Type B pancreatic cell (in vitro differentiated cells): ENCODE measurements at regions not wholly inside any gene's neighbourhood (a gene's known extent, or its start where the extent isn't known, plus 50 kb on each side); places are given as distances from the start of the nearest gene placed in this dataset.

Experiments used
- DNase-seq: peaks from one replicate; pipeline ENCODE4 v3.0.0; 2021; ENCODE audit warnings: mixed read lengths; ENCODE audit not compliant: unreplicated experiment; ENCODE audit errors: extremely low spot score
- H3K27ac Mint-ChIP-seq: 2 replicates; pipeline ENCODE4 v1.8.0; 2021; ENCODE audit warnings: mild to moderate bottlenecking, mixed read lengths
- H3K27me3 Mint-ChIP-seq: 2 replicates; pipeline ENCODE4 v1.8.0; 2021; ENCODE audit warnings: mixed read lengths
- H3K36me3 Mint-ChIP-seq: 2 replicates; pipeline ENCODE4 v1.8.0; 2021; ENCODE audit warnings: mixed read lengths
- H3K4me1 Mint-ChIP-seq: one replicate; pipeline ENCODE4 v1.8.0; 2021; ENCODE audit warnings: mixed read lengths; ENCODE audit not compliant: unreplicated experiment
- H3K4me3 Mint-ChIP-seq: 2 replicates; pipeline ENCODE4 v1.8.0; 2021; ENCODE audit warnings: mild to moderate bottlenecking, mixed read lengths
- H3K9me3 Mint-ChIP-seq: 2 replicates; pipeline ENCODE4 v1.8.0; 2021; ENCODE audit warnings: mixed read lengths
- TF ChIP-seq, protein P1 (sequence below): fragments of 200-600 bp; sonication (generic); conservative IDR thresholded peaks from 2 replicates; pipeline ENCODE4 v1.5.0; 2021; ENCODE audit warnings: antibody characterized with exemption, mild to moderate bottlenecking

DNA sequence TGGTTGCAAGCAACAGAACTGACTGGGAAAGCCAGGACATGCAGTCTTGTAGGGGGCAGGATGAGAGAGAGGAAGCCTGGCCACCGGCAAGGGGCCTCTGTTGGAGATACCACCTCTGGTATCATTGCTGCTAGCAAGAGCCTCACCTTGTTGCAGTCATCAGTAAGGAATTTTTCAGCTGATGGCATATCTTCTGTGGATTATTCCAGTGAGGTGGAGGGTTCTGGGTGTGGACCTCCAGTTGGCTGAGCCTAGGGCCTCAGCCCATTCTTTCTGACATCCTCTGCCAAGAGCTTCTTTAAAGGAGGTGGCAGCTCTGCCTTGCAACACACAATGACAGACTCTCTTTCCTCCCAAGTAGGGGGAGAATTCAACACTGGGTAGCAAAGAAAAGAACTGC lies 128.9 kb downstream of the AQP9 start:
- Mint-ChIP-seq H3K4me1 (peaks cover 24% of the 10 kb centered on the region), H3K27ac (peak overlapping the region; percentile 96), H3K36me3 (peaks cover 4% of the 10 kb centered on the region), H3K4me3 (peak overlapping the region; percentile 3), H3K27me3 (no peaks in the 10 kb centered on the region), H3K9me3 (peaks cover 4% of the 10 kb centered on the region)
- TF ChIP-seq, protein P1, sequence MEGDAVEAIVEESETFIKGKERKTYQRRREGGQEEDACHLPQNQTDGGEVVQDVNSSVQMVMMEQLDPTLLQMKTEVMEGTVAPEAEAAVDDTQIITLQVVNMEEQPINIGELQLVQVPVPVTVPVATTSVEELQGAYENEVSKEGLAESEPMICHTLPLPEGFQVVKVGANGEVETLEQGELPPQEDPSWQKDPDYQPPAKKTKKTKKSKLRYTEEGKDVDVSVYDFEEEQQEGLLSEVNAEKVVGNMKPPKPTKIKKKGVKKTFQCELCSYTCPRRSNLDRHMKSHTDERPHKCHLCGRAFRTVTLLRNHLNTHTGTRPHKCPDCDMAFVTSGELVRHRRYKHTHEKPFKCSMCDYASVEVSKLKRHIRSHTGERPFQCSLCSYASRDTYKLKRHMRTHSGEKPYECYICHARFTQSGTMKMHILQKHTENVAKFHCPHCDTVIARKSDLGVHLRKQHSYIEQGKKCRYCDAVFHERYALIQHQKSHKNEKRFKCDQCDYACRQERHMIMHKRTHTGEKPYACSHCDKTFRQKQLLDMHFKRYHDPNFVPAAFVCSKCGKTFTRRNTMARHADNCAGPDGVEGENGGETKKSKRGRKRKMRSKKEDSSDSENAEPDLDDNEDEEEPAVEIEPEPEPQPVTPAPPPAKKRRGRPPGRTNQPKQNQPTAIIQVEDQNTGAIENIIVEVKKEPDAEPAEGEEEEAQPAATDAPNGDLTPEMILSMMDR: no peak
- no peak for DNase-seq

DNA sequence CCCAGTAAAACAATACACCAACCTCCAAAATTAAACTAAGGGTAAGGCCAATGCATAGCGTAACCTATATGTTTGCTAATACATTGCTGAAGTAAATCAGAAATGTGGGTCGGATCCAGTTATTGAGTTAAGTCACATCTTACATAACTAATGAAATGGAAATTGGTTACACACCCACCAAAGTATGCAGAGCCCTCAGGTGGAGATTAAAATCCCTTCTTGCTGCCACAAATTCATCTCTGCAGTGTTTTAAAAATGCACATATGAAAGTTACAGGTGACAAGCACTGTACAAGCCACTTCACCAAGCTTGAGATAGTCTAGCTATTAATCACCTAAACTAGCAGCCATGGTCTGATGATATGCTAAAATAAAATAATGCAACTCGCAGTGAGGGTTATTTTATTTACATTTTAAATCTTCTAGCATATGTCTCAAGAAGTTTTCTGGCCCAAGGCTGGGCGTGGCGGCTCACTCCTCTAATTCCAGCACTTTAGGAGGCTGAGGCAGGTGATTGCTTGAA lies 130.6 kb downstream of the AQP9 start:
- Mint-ChIP-seq H3K36me3 (peaks cover 4% of the 10 kb centered on the region), H3K27me3 (no peaks in the 10 kb centered on the region), H3K9me3 (peaks cover 4% of the 10 kb centered on the region), H3K27ac (peak overlapping the region; percentile 96), H3K4me3 (no peak overlapping the region), H3K4me1 (peaks cover 21% of the 10 kb centered on the region)
- TF ChIP-seq, protein P1: no peak
- no peak for DNase-seq

DNA sequence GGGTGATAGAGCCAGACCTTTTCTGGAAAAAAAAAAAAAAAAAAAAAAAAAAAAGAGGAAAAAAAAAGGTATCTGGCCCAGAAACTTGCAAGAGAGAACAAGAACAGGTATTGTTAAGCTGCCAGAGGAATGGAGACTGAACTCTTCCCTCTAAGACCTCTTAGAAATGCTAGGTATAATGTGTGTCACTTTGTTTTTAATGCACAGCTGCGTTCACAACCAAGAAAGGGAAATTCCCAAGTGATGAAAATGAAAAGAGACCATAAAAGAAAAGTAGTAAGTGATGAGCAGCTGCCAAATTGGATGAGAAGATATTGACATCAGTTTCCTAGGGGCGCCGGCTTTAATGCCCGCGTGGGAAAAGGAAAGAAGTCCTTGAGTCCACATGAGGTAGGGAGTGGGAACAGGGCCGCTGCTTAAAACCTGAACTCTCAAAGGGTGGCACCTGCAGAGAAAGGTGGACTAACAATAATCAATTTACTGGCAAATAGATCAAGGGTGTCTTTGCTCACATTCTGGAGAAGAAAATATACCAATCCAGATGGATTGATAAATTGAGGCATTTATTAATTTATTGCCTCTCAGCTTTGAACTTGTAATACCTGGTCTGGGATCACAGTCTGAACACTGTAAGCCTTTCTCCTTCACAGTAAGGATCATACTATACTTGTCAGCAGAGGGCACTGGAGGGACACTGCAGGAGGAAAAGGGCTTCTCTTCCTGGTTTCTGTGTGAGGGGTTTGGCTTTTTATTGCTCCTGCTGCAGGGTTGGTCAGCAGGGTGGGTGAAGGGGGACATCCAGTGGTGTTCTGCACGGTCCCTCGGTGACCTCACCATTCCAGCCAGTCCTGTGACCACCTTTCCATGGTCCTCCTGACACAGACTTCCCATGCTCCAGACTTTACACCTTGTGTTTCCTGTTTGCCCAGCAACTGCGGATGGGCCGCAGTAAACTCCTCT lies 131.6 kb downstream of the AQP9 start:
- DNase-seq: no peak
- H3K36me3 Mint-ChIP-seq: peaks cover 4% of the 10 kb centered on the region
- H3K27ac Mint-ChIP-seq: peak overlapping the region; percentile 96
- H3K4me3 Mint-ChIP-seq: no peak overlapping the region
- no peaks in the 10 kb centered on the region for H3K27me3 Mint-ChIP-seq
- peaks cover 16% of the 10 kb centered on the region for H3K4me1 Mint-ChIP-seq
- H3K9me3 Mint-ChIP-seq: peaks cover 4% of the 10 kb centered on the region
- TF ChIP-seq, protein P1: peak; percentile 80

DNA sequence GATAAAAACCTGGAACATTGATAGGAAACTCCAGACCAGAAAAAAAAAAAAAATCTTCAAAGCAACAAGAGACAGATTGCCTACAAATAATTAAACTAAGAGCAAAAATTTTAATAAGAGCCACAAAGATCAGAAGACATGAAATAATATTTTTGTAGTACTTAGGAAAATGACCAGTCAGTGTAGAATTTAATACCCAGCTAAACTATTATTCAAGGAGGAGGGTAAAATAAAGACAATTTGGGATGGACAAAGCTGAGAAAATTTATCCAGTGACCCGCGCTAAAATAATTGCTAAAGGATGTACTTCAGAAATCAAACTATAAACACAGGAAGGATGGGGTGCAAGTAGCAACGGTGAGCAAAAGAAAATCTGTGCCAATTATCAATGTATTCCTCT lies 133.2 kb downstream of the AQP9 start:
- no peak for DNase-seq
- Mint-ChIP-seq H3K27ac (no peak overlapping the region), H3K4me1 (peaks cover 11% of the 10 kb centered on the region), H3K36me3 (no peaks in the 10 kb centered on the region), H3K27me3 (no peaks in the 10 kb centered on the region), H3K9me3 (no peaks in the 10 kb centered on the region), H3K4me3 (no peak overlapping the region)
- TF ChIP-seq, protein P1: no peak

DNA sequence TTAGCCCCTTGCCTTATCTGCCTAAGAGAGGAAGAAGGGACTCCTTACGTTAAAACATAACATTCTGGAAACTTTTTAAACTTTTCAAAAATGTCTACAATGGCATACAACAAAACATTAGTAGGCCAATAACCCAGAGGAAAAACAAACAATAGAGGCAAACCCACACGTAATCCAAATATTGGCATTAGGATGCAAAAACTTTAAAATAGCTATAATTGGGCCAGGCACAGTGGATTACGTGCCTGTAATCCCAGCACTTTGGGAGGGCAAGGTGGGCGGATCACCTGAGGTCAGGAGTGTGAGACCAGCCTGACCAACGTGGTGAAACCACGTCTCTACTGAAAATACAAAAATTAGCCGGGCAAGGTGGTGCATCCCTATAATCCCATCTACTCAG lies 134.9 kb downstream of the AQP9 start:
- H3K4me3 Mint-ChIP-seq: no peak overlapping the region
- peaks cover 11% of the 10 kb centered on the region for H3K4me1 Mint-ChIP-seq
- TF ChIP-seq, protein P1: no peak
- no peaks in the 10 kb centered on the region for H3K9me3 Mint-ChIP-seq
- H3K27ac Mint-ChIP-seq: no peak overlapping the region
- no peaks in the 10 kb centered on the region for H3K36me3 Mint-ChIP-seq
- DNase-seq: no peak
- no peaks in the 10 kb centered on the region for H3K27me3 Mint-ChIP-seq
